HEK293 (cell line): ENCODE measurements at regions not wholly inside any gene's neighbourhood (a gene's known extent, or its start where the extent isn't known, plus 50 kb on each side); places are given as distances from the start of the nearest gene placed in this dataset.
"Not testable (repeated sequence)": the region's sequence is repeated elsewhere in the genome, so short reads cannot be mapped to it uniquely, and the experiment has no call there.

Experiments
- CTCF ChIP-seq: fragments of 450-650 bp; formaldehyde crosslinking; IDR thresholded peaks from 2 replicates; pipeline ENCODE4 v1.5.1; 2016; ENCODE audit warnings: missing biosample characterization, missing genetic modification characterization
- PATZ1 ChIP-seq: fragments of 450-650 bp; formaldehyde crosslinking; IDR thresholded peaks from 2 replicates; pipeline ENCODE4 v1.5.1; 2016; ENCODE audit warnings: missing biosample characterization, missing genetic modification characterization
- SETDB1 ChIP-seq: IDR thresholded peaks from one replicate; pipeline ENCODE4 v1.6.1; 2017; ENCODE audit warnings: mild to moderate bottlenecking, low read length, moderate library complexity, mixed read lengths; ENCODE audit not compliant: insufficient read length
- ZEB2 ChIP-seq: fragments of 450-650 bp; formaldehyde crosslinking; IDR thresholded peaks from 2 replicates; pipeline ENCODE4 v1.5.1; 2016; ENCODE audit warnings: missing biosample characterization, missing genetic modification characterization
- ZNF138 ChIP-seq: fragments of 450-650 bp; formaldehyde crosslinking; IDR thresholded peaks from 2 replicates; pipeline ENCODE4 v1.5.1; 2016; ENCODE audit warnings: missing biosample characterization, missing genetic modification characterization, borderline replicate concordance
- ZNF18 ChIP-seq: fragments of 450-650 bp; formaldehyde crosslinking; IDR thresholded peaks from 2 replicates; pipeline ENCODE4 v1.5.1; 2016; ENCODE audit warnings: missing biosample characterization, missing genetic modification characterization
- ZNF24 ChIP-seq: fragments of 450-650 bp; formaldehyde crosslinking; IDR thresholded peaks from 2 replicates; pipeline ENCODE4 v1.5.1; 2016; ENCODE audit warnings: missing biosample characterization, missing genetic modification characterization
- ZNF398 ChIP-seq: fragments of 450-650 bp; formaldehyde crosslinking; IDR thresholded peaks from 2 replicates; pipeline ENCODE4 v1.5.1; 2017; ENCODE audit warnings: missing biosample characterization, missing genetic modification characterization
- ZNF701 ChIP-seq: fragments of 450-650 bp; formaldehyde crosslinking; IDR thresholded peaks from 2 replicates; pipeline ENCODE4 v1.5.1; 2016; ENCODE audit warnings: missing biosample characterization, missing genetic modification characterization
- ZSCAN30 ChIP-seq: fragments of 450-650 bp; IDR thresholded peaks from 2 replicates; pipeline ENCODE4 v1.5.1; 2018; ENCODE audit warnings: missing biosample characterization, mild to moderate bottlenecking, missing genetic modification characterization, moderate library complexity

GRCh38 chr4:34434377-34434776, 1809.9 kb downstream of the ARAP2 start:
- not testable (repeated sequence) for TF ChIP-seq ZNF138; ZNF398; CTCF (tag by site-specific recombination); PATZ1 (tag by site-specific recombination); SETDB1; ZEB2 (tag by site-specific recombination); ZNF701 (tag by site-specific recombination); ZSCAN30; ZNF24 (tag by site-specific recombination); ZNF18 (tag by site-specific recombination)
